ENCODE measurements at regions not wholly inside any gene's neighbourhood (a gene's known extent, or its start where the extent isn't known, plus 50 kb on each side); places are given as distances from the start of the nearest gene placed in this dataset.
A peak's percentile ranks its signal among the peaks of the same experiment; 100 is the strongest.

GRCh38 chr15:62444104-62445022, 279.3 kb upstream of the C2CD4B start:
- peak; percentile 97 for DNase-seq (ENCODE audit: low spot score)

- DNase-seq (ENCODE audit: low spot score) = peak; percentile 7
These were observed 280.2 kb upstream of the C2CD4B start for GRCh38 chr15:62445244-62445643.

DNA sequence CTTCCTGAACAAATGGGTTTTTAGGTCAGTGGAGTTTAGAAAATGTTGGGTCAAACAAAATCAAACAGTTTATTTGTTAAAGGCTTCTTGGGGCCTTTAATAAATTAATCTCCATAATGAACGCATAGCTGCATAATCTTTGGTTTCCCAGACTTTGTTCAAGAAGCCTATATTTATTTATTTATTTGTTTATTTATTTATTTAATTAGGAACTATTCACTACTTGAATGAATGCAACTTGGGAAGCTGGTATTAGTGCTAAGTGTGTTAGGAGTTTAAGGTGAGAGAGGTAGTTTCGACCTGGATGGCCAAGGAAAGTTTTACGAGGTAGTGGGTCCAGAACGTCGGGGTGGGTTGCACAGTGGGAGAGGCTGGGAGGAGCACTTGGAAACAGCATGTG, 281.9 kb upstream of the C2CD4B start:
- no peak for DNase-seq (ENCODE audit: low spot score)

DNA sequence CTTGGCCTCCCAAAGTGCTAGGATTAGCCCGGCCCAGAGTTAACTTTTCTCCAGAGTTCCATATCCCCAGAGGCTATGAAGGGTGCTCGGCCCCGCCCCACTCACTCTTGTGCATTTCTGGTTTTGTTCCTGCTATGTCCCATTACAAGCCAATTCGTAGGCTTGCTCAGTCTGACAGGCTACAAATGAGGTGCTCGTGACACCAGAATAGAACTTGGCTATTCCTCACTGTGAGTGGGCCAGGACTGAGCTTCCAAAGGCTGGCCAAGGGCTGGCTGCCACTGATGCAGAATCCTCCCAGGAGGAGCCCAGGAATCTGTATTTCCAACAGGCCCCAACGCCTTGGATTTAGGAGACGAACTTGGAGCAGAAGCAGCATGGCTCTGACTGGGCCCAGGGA, 282.7 kb upstream of the C2CD4B start:
- DNase-seq (ENCODE audit: low spot score) = no peak

- DNase-seq (ENCODE audit: low spot score) = no peak
These were observed 284.6 kb upstream of the C2CD4B start for GRCh38 chr15:62449638-62450037.

DNA sequence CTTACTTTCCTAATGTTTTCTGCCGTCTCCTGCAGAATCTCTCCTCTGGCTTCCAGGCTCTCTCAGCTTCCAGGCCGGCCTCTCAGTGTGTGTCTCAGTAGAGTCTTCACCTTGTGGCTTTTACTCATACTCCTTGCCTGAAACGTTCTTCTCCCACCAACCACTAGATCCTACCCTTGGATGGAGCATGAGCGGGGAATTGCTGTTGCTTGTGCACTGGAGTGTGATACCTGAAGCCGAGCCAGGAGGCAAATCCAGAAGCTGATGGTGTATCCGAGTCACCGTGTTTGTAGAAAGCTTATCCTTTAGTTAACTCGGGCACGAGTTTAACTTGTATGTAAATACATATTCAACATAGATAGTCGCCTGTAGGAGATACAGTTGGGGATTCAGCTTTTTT, 285.0 kb upstream of the C2CD4B start:
- no peak for DNase-seq (ENCODE audit: low spot score)

DNA sequence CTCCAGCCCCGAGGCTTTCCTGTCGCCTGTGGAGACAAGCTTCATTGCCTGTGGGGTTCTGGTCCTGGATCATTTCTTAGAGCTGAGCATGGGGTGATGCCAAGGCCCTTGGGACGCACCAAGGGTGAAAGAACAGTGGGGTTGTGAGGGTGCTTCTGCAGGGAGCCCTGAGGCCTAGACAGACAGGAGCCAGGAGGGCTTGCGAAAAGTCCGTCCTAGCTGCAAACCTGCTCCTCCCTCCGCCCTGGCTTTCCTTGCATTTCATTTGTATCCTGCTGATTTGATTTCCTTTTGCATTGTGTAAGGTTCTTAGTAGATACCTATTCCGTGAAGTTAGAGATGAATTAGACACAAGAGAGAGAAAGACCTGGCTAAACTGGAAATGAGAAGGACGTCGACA, 286.9 kb upstream of the C2CD4B start:
- no peak for DNase-seq (ENCODE audit: low spot score)

DNA sequence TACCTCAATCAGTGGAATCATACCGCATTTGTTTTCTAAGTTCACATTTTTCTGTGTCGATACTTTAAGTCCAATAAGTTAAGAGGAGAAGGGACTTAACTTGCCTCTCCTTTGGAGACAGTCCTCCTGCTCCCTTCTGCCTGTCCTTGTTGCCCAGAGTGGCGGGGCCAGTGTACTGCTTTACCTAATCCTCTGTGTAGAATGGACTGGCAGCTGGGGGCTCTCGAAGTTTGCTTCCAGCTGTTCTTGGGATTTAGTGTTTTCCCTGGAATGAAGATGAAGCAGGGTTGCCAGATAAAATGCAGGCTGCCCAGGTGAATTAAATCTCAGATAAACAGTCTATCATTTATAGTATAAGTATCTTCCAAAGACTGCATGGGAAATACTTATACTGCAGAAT, 287.6 kb upstream of the C2CD4B start:
- DNase-seq (ENCODE audit: low spot score) = no peak

DNA sequence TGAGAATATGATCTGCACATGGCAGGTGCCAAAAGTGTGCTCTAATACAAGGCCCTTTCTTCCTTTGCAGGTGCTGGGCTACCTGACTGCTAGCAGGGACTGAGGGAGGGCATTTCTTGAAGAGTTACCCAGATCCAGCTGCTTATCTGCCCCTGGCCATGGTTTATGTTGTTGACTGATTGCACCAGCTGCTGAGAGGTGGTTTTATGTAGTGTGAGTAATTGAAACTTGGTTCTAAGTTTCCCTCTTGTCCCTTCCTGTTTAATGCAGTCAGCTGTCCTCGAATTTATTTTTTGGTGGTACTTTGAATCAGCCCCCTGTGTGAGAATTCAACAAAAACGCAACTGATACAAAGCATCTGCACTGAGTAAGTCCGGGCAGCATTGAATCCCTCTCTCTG, 288.3 kb upstream of the C2CD4B start:
- DNase-seq (ENCODE audit: low spot score) = no peak

- DNase-seq (ENCODE audit: low spot score) = peak; percentile 63
These were observed 288.9 kb upstream of the C2CD4B start for GRCh38 chr15:62453981-62454380.

GRCh38 chr15:62454567-62455172, 289.6 kb upstream of the C2CD4B start:
- DNase-seq (ENCODE audit: low spot score) = no peak

- no peak for DNase-seq (ENCODE audit: low spot score)
These were observed 290.4 kb upstream of the C2CD4B start for GRCh38 chr15:62455441-62455921.

DNA sequence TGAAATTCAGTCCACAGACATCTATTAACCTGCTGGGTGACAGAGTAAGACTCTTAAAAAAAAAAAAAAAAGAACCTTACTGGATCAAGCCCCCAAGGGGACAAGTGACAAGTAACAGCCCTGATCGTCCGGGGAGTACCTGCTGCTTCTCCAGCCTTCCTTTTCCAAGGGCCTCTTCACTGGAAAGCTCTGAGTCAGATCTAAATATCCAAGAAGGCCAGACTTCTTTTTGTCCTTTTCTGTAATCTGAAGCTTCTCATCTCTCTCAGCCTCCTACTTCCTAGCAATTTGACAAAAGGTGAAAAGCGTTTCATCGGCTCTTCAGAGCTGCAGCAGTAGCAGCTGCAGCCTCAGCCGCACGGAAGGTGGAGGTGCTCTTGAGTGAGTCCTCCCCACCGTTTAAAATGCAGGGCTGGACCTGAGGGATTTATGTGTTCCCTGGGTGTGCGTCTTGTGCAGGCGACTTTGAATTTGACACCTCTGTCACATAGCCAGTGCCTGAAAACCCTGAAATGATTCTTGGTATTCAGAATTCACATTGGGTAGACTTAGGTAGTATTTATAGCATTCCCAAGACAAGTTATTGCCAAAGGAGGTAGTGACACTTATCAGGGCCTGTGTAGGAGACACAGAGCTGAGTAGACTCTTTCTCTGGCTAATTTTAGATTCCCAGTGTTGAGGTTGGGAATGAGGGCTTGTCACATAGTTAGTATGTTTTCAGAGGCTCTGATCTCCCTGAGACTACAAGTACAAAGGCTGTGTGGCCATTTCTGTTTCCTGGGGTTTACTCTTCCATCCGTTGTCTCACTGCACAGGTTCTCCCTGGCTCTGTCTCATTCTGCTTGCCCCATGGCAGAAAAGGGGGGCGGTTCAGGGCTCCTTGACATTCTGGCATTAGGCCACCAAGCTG, 291.2 kb upstream of the C2CD4B start:
- no peak for DNase-seq (ENCODE audit: low spot score)

- no peak for DNase-seq (ENCODE audit: low spot score)
These were observed 292.0 kb upstream of the C2CD4B start for GRCh38 chr15:62457100-62457499.

DNA sequence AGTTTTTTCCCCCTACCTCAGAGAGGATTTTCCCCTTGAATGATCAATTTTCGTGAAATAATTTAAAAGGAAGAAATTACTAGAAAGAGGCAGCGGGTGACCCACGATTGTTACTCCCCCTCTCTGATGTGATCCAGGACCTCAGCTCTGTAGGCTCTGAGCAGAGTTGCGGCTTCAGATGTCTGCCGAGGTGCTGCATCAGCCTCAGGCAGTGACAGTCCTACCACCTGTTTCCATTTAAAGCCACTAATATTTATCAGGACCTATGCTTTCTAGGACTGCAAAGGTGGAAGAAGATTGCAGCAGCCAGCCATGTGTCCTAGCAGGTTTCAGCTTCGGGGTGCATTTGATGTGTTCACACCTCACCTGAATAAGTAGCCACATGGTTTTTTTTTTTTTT, 294.8 kb upstream of the C2CD4B start:
- DNase-seq (ENCODE audit: low spot score) = no peak

- no peak for DNase-seq (ENCODE audit: low spot score)
These were observed 297.2 kb upstream of the C2CD4B start for GRCh38 chr15:62462268-62462667.

DNA sequence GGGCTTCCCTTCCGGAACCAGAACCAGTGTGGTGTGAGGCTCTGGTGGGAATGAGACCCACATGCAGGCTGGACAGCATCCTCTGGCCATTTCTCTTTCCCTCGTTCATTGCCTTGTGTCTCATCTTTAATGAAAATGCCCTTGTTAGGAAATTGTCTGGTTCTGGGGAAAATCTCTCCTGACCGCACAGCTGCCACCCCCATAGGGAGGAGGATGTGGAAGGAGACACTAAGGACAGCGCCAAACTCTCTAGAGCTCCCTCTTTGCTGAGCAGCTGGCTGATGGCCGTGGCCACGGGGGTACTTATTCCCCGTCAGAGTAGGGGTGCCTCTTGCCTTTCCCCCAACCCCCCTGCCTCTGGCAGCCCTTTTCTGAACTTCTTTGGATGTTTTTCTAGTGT, 297.6 kb upstream of the C2CD4B start:
- DNase-seq (ENCODE audit: low spot score) = no peak

GRCh38 chr15:62464705-62465104, 299.6 kb upstream of the C2CD4B start:
- no peak for DNase-seq (ENCODE audit: low spot score)

GRCh38 chr15:62465173-62465572, 300.1 kb upstream of the C2CD4B start:
- no peak for DNase-seq (ENCODE audit: low spot score)

GRCh38 chr15:62469478-62469873, 304.4 kb upstream of the C2CD4B start:
- no peak for DNase-seq (ENCODE audit: low spot score)

GRCh38 chr15:62469874-62470688, 305.0 kb upstream of the C2CD4B start:
- DNase-seq (ENCODE audit: low spot score) = no peak
